DND-41 (cell line): ENCODE measurements at regions not wholly inside any gene's neighbourhood (a gene's known extent, or its start where the extent isn't known, plus 50 kb on each side); places are given as distances from the start of the nearest gene placed in this dataset.
"Not testable (repeated sequence)": the region's sequence is repeated elsewhere in the genome, so short reads cannot be mapped to it uniquely, and the experiment has no call there.

ENCODE experiments used
- ATAC-seq: fragments of 200-7000 bp; cut with Tn5 transposase; 3 replicates; pipeline ENCODE4 v1.9.1; 2021; ENCODE audit warnings: low read depth; ENCODE audit not compliant: insufficient read depth
- DNase-seq: peaks from one replicate; pipeline ENCODE4 v3.0.0-alpha.2; 2020
- H2AFZ ChIP-seq: 2 replicates; pipeline ENCODE4 v1.6.0; 2012; ENCODE audit warnings: low read depth, low read length
- H3K27ac ChIP-seq: 2 replicates; pipeline ENCODE4 v1.5.1; 2012; ENCODE audit warnings: low read length, inconsistent platforms
- H3K27me3 ChIP-seq: fragments of 200-600 bp; sonication (generic); 2 replicates; pipeline ENCODE4 v1.6.0; 2012; ENCODE audit warnings: low read length, mild to moderate bottlenecking, inconsistent platforms; ENCODE audit not compliant: insufficient read depth, poor library complexity
- H3K36me3 ChIP-seq: 2 replicates; pipeline ENCODE4 v1.5.1; 2012; ENCODE audit warnings: low read length, inconsistent platforms; ENCODE audit not compliant: insufficient read depth
- H3K4me1 ChIP-seq: 2 replicates; pipeline ENCODE4 v1.5.1; 2012; ENCODE audit warnings: mild to moderate bottlenecking, low read length; ENCODE audit not compliant: insufficient read depth
- H3K4me2 ChIP-seq: 2 replicates; pipeline ENCODE4 v1.6.0; 2012; ENCODE audit warnings: mild to moderate bottlenecking, moderate library complexity, low read length, inconsistent platforms; ENCODE audit not compliant: insufficient read depth
- H3K4me3 ChIP-seq, 2 experiments: fragments of 200-600 bp in 1 of 2; shearing (Covaris generic) in 1 of 2; 2 replicates each; pipeline ENCODE4 v1.5.1; 2012 to 2016; ENCODE audit warnings: inconsistent platforms in 2 of 2, low read length in 2 of 2, mild to moderate bottlenecking in 2 of 2, low read depth in 1 of 2, moderate library complexity in 1 of 2
- H3K79me2 ChIP-seq: 2 replicates; pipeline ENCODE4 v1.6.0; 2012; ENCODE audit warnings: low read length, inconsistent platforms; ENCODE audit not compliant: insufficient read depth
- H3K9ac ChIP-seq: 2 replicates; pipeline ENCODE4 v1.6.0; 2012; ENCODE audit warnings: low read depth, mild to moderate bottlenecking, inconsistent platforms, low read length, moderate library complexity
- H3K9me3 ChIP-seq: 2 replicates; pipeline ENCODE4 v1.5.1; 2012; ENCODE audit warnings: low read length, moderate library complexity, mild to moderate bottlenecking, inconsistent platforms; ENCODE audit not compliant: insufficient read depth, severe bottlenecking
- H4K20me1 ChIP-seq: 2 replicates; pipeline ENCODE4 v1.6.0; 2012; ENCODE audit warnings: low read length; ENCODE audit not compliant: insufficient read depth
- EZH2 ChIP-seq: IDR thresholded peaks from 3 replicates; pipeline ENCODE4 v1.6.1; 2012; ENCODE audit warnings: borderline replicate concordance, low read depth, mild to moderate bottlenecking, moderate library complexity, low read length, inconsistent platforms; ENCODE audit not compliant: severe bottlenecking
- TF ChIP-seq, protein P1 (sequence below): IDR thresholded peaks from 2 replicates; pipeline ENCODE4 v1.5.1; 2012; ENCODE audit warnings: borderline replicate concordance, low read length, moderate library complexity, mild to moderate bottlenecking; ENCODE audit not compliant: poor library complexity, severe bottlenecking; ENCODE audit errors: extremely low read depth

DNA sequence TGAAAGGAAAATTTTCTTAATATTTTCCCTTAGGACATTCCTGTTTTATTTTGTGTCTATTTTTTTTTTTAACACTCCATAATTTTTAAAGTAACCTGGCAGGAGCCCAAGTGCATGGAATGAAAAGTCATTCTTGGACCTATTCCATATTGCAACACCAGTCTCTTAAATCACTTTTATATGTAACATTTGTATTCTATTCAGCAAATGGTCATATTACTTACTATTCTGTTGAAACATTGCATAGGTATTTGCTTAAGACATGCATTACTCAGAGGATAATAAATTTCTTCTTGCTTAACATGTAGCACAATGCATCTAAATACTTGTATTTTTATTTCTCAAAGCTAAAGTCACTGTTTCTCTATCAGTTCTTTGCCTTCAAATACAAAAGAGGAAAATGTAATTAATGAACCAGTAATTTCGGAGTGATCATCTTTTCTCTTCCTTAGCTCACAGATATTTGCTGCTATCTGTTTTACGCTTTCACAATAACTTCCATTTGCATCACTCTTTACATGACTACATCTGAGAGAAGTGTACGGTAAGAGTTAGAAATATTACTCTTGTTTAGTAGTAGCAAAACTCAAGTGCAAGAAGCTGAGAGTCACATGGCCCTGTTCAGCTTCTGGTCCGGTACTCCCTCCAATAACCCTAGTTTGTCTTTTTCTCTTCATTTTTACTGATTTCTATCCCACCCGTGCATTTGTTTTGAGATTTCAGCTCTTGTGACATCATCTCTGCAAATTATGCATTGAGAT, 394.8 kb downstream of the USP25 start:
- Histone ChIP-seq H3K4me2 (no peak overlapping the region), H3K9ac (no peak overlapping the region), H3K79me2 (no peaks in the 10 kb centered on the region), H4K20me1 (no peaks in the 10 kb centered on the region), H3K9me3 (no peaks in the 10 kb centered on the region), H3K4me3 (no peak overlapping the region), H3K36me3 (no peaks in the 10 kb centered on the region), H2AFZ (no peak overlapping the region), H3K27me3 (no peaks in the 10 kb centered on the region), H3K4me1 (no peaks in the 10 kb centered on the region), H3K27ac (no peak overlapping the region)
- no peak for ATAC-seq
- no peak for DNase-seq
- TF ChIP-seq, protein P1, sequence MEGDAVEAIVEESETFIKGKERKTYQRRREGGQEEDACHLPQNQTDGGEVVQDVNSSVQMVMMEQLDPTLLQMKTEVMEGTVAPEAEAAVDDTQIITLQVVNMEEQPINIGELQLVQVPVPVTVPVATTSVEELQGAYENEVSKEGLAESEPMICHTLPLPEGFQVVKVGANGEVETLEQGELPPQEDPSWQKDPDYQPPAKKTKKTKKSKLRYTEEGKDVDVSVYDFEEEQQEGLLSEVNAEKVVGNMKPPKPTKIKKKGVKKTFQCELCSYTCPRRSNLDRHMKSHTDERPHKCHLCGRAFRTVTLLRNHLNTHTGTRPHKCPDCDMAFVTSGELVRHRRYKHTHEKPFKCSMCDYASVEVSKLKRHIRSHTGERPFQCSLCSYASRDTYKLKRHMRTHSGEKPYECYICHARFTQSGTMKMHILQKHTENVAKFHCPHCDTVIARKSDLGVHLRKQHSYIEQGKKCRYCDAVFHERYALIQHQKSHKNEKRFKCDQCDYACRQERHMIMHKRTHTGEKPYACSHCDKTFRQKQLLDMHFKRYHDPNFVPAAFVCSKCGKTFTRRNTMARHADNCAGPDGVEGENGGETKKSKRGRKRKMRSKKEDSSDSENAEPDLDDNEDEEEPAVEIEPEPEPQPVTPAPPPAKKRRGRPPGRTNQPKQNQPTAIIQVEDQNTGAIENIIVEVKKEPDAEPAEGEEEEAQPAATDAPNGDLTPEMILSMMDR: no peak
- TF ChIP-seq EZH2: no peak

DNA sequence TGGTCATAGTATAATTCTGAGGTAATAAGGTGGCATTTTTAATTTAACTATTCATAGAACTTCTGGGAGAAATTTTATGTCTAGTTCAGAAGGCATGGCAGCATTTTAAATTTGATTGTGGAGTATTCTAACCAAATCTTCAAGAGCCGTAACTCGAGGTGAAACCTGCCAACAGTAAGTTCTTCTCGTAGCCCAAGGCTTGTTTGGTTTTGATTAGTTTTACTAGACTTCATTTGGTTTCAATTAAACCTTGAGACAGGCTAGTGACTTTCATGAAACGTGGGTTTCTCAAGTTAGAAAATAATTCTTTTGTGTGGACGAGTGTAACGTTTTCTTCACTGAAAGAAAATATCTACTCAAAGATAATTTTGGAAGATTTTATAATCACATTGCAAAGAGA, 395.5 kb downstream of the USP25 start:
- Histone ChIP-seq H3K27me3 (no peaks in the 10 kb centered on the region), H3K4me2 (no peak overlapping the region), H3K4me3 (no peak overlapping the region), H3K79me2 (no peaks in the 10 kb centered on the region), H3K36me3 (no peaks in the 10 kb centered on the region), H3K9me3 (no peaks in the 10 kb centered on the region), H3K4me1 (no peaks in the 10 kb centered on the region), H2AFZ (no peak overlapping the region), H3K27ac (no peak overlapping the region), H4K20me1 (no peaks in the 10 kb centered on the region), H3K9ac (no peak overlapping the region)
- TF ChIP-seq, protein P1: no peak
- TF ChIP-seq EZH2: no peak
- ATAC-seq (no peak), DNase-seq (no peak)

DNA sequence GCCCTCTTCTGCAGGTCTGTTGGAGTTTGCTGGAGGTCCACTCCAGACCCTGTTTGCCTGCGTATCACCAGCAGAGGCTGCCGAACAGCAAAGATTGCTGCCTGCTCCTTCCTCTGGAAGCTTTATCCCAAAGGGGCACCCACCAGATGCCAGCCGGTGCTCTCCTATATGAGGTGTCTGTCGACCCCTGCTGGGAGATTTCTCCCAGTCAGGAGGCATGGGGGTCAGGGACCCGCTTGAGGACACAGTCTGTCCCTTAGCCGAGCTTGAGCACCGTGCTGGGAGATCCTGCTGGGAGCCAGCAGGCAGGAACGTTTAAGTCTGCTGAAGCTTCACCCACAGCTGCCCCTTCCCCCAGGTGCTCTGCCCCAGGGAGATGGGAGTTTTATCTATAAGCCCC, 402.7 kb downstream of the USP25 start:
- not testable (repeated sequence) for H3K27ac ChIP-seq, H3K4me3 ChIP-seq, H3K36me3 ChIP-seq, H4K20me1 ChIP-seq, H2AFZ ChIP-seq, H3K9ac ChIP-seq, H3K27me3 ChIP-seq, H3K9me3 ChIP-seq, H3K4me1 ChIP-seq, DNase-seq, H3K4me2 ChIP-seq, ATAC-seq, H3K79me2 ChIP-seq

DNA sequence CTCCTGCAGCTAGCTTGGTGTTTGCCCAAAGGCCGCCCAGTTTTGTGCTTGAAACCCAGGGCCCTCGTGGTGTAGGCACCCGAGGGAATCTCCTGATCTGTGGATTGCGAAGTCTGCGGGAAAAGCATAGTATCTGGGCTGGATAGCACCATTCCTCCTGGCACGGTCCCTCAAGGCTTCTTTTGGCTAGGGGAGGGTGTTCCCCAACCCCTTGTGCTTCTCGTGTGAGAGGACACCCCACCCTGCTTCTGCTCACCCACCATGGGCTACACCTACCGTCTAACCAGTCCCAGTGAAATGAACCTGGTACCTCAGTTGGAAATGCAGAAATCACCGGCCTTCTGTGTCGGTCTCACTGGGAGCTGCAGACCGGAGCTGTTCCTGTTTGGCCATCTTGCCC, 403.5 kb downstream of the USP25 start:
- ATAC-seq (no peak), DNase-seq (no peak)
- Histone ChIP-seq H2AFZ (no peak overlapping the region), H3K4me2 (no peak overlapping the region), H3K4me1 (no peaks in the 10 kb centered on the region), H3K36me3 (no peaks in the 10 kb centered on the region), H3K27ac (no peak overlapping the region), H3K4me3 (no peak overlapping the region), H3K9ac (no peak overlapping the region), H3K79me2 (no peaks in the 10 kb centered on the region), H4K20me1 (no peaks in the 10 kb centered on the region), H3K27me3 (no peaks in the 10 kb centered on the region), H3K9me3 (no peaks in the 10 kb centered on the region)
- no peak for TF ChIP-seq EZH2
- TF ChIP-seq, protein P1: no peak
